Panc1 (cell line): ENCODE measurements at regions not wholly inside any gene's neighbourhood (a gene's known extent, or its start where the extent isn't known, plus 50 kb on each side); places are given as distances from the start of the nearest gene placed in this dataset.

ENCODE experiments used
- ATAC-seq: fragments of 200-7000 bp; cut with Tn5 transposase; 2 replicates; pipeline ENCODE4 v1.9.1; 2020; ENCODE audit warnings: mild to moderate bottlenecking, moderate library complexity
- BruUV-seq: library from RNA; stranded (reverse); fragments of 400-500 nt; replicated peaks from 2 replicates; lab custom pipeline; 2021; lab: Mats Ljungman, UMichigan
- CTCF ChIA-PET: fragments of 300-600 bp; sonication (Branson Sonifier 250); formaldehyde crosslinking; loops from one replicate; lab custom pipeline; 2022; ENCODE audit warnings: antibody characterized with exemption; lab: Charles Lee
- POLR2A ChIA-PET: fragments of 300-600 bp; sonication (Branson Sonifier 250); formaldehyde crosslinking; loops from one replicate; lab custom pipeline; 2022; ENCODE audit warnings: antibody characterized with exemption; lab: Charles Lee
- DNase-seq: peaks from one replicate; pipeline ENCODE4 v3.0.0-alpha.2; 2010; ENCODE audit warnings: low read depth, low spot score
- H3K27ac ChIP-seq: 2 replicates; pipeline ENCODE4 v1.5.1; 2011; ENCODE audit warnings: mild to moderate bottlenecking, low read length, inconsistent platforms
- H3K27me3 ChIP-seq: fragments of 200-500 bp; sonication (Bioruptor generic); 2 replicates; pipeline ENCODE4 v1.6.0; 2014; ENCODE audit warnings: low read length, inconsistent platforms; ENCODE audit not compliant: control insufficient read depth, insufficient read depth
- H3K36me3 ChIP-seq: fragments of 200-500 bp; sonication (Bioruptor generic); 2 replicates; pipeline ENCODE4 v1.5.1; 2014; ENCODE audit warnings: inconsistent platforms, mild to moderate bottlenecking, low read length, moderate library complexity; ENCODE audit not compliant: control insufficient read depth, insufficient read depth
- H3K4me1 ChIP-seq: 2 replicates; pipeline ENCODE4 v1.5.1; 2011; ENCODE audit warnings: inconsistent platforms, mild to moderate bottlenecking, low read length, moderate library complexity; ENCODE audit not compliant: control insufficient read depth, insufficient read depth
- H3K4me3 ChIP-seq, 2 experiments: 2 replicates each; pipeline ENCODE4 v1.5.1; 2011 to 2012; ENCODE audit warnings: low read depth in 2 of 2, low read length in 2 of 2, mild to moderate bottlenecking in 2 of 2, inconsistent platforms in 1 of 2, moderate library complexity in 1 of 2
- H3K9me3 ChIP-seq: fragments of 200-500 bp; sonication (Bioruptor generic); 2 replicates; pipeline ENCODE4 v1.5.1; 2014; ENCODE audit warnings: low read depth, mild to moderate bottlenecking, inconsistent platforms, low read length, moderate library complexity; ENCODE audit not compliant: control insufficient read depth, insufficient read depth
- CTCF ChIP-seq: fragments of 450-650 bp; IDR thresholded peaks from 2 replicates; pipeline ENCODE4 v1.5.1; 2017; ENCODE audit warnings: mild to moderate bottlenecking
- POLR2AphosphoS5 ChIP-seq: IDR thresholded peaks from 2 replicates; pipeline ENCODE4 v1.6.1; 2012; ENCODE audit warnings: mild to moderate bottlenecking, low read depth, low read length, moderate library complexity
- REST ChIP-seq, 2 experiments: IDR thresholded peaks; 2 replicates each; pipeline ENCODE4 v1.6.1; 2011 to 2012; ENCODE audit warnings: low read depth in 2 of 2, control low read depth in 1 of 2, low read length in 1 of 2, mild to moderate bottlenecking in 1 of 2, moderate library complexity in 1 of 2; ENCODE audit not compliant: insufficient read depth in 1 of 2
- SIN3A ChIP-seq: IDR thresholded peaks from 2 replicates; pipeline ENCODE4 v1.6.1; 2012; ENCODE audit warnings: low read depth, mild to moderate bottlenecking, low read length, moderate library complexity, borderline replicate concordance; ENCODE audit not compliant: insufficient read depth
- TCF7L2 ChIP-seq: IDR thresholded peaks from 2 replicates; pipeline ENCODE4 v1.6.1; 2011; ENCODE audit warnings: mild to moderate bottlenecking, low read depth, low read length, inconsistent platforms
- in situ Hi-C: cut with HindIII; loops from 2 replicates; pipeline ENCODE4 v1.10.0; 2016; ENCODE audit warnings: low sequenced_read_pairs, low pct_unique_long_range_greater_than_20kb
- intact Hi-C: fragments of 100-400 bp; cut with micrococcal nuclease; formaldehyde crosslinking; loops from one replicate; pipeline ENCODE4 v1.10.0; 2022; ENCODE audit not compliant: unreplicated experiment

- ChIA-PET CTCF (no interaction called here), POLR2A (no interaction called here)
- DNase-seq (no peak), ATAC-seq (no peak)
- BruUV-seq = no TSS peak
- Histone ChIP-seq H3K27me3 (no peaks in the 10 kb centered on the region), H3K4me1 (no peaks in the 10 kb centered on the region), H3K4me3 (no peak overlapping the region), H3K36me3 (no peaks in the 10 kb centered on the region), H3K9me3 (no peaks in the 10 kb centered on the region), H3K27ac (no peak overlapping the region)
- in situ Hi-C loops (no loop called here), intact Hi-C loops (no loop called here)
- TF ChIP-seq POLR2AphosphoS5 (no peak), TCF7L2 (no peak), CTCF (no peak), SIN3A (no peak), REST (IDR thresholded peaks at IDR 0.05; ENCODE audit: insufficient read depth in 1 of 2, low read depth in 2 of 2, low read length in 1 of 2) (no peak)
Observed at GRCh38 chr6:67219346-67219745, 1415.7 kb upstream of the ADGRB3 start.

GRCh38 chr6:67212584-67212983, 1422.5 kb upstream of the ADGRB3 start:
- H3K4me1 ChIP-seq = no peaks in the 10 kb centered on the region
- POLR2A ChIA-PET = no interaction called here

GRCh38 chr6:67210450-67210849, 1424.6 kb upstream of the ADGRB3 start:
- no peak overlapping the region for H3K27ac ChIP-seq
- DNase-seq = no peak
- POLR2A ChIA-PET = no interaction called here

More at GRCh38 chr6:67212584-67212983, 1422.5 kb upstream of the ADGRB3 start:
- intact Hi-C loops (no loop called here), in situ Hi-C loops (no loop called here)
- no peak for TF ChIP-seq TCF7L2
- TF ChIP-seq SIN3A = no peak
- Histone ChIP-seq H3K27me3 (no peaks in the 10 kb centered on the region), H3K36me3 (no peaks in the 10 kb centered on the region), H3K9me3 (no peaks in the 10 kb centered on the region), H3K27ac (no peak overlapping the region), H3K4me3 (no peak overlapping the region)
- CTCF ChIA-PET = no interaction called here
- DNase-seq (no peak), ATAC-seq (no peak)
- no TSS peak for BruUV-seq

More at GRCh38 chr6:67210450-67210849, 1424.6 kb upstream of the ADGRB3 start:
- no peak for ATAC-seq
- Histone ChIP-seq H3K4me3 (no peak overlapping the region), H3K4me1 (no peaks in the 10 kb centered on the region), H3K9me3 (no peaks in the 10 kb centered on the region), H3K36me3 (no peaks in the 10 kb centered on the region), H3K27me3 (no peaks in the 10 kb centered on the region)
- in situ Hi-C loops (no loop called here), intact Hi-C loops (no loop called here)
- CTCF ChIA-PET = no interaction called here
- no TSS peak for BruUV-seq
- no peak for TF ChIP-seq CTCF
